ENCODE measurements at regions not wholly inside any gene's neighbourhood (a gene's known extent, or its start where the extent isn't known, plus 50 kb on each side); places are given as distances from the start of the nearest gene placed in this dataset.

GRCh38 chr1:37292789-37293188 lies 181.6 kb upstream of the ZC3H12A start:
- no peak for DNase-seq (ENCODE audit: low read depth)
- in situ Hi-C loops (cut with HindIII; ENCODE audit: low pct_unique_long_range_greater_than_20kb, low sequenced_read_pairs): no loop called here

- DNase-seq (ENCODE audit: low read depth): no peak
- in situ Hi-C loops (cut with HindIII; ENCODE audit: low pct_unique_long_range_greater_than_20kb, low sequenced_read_pairs): no loop called here
Observed at GRCh38 chr1:37294096-37294495, 180.3 kb upstream of the ZC3H12A start.

- in situ Hi-C loops (cut with HindIII; ENCODE audit: low pct_unique_long_range_greater_than_20kb, low sequenced_read_pairs): no loop called here
- DNase-seq (ENCODE audit: low read depth): no peak
Observed at GRCh38 chr1:37294529-37294928, 179.9 kb upstream of the ZC3H12A start.

- in situ Hi-C loops (cut with HindIII; ENCODE audit: low pct_unique_long_range_greater_than_20kb, low sequenced_read_pairs): no loop called here
- no peak for DNase-seq (ENCODE audit: low read depth)
Observed at GRCh38 chr1:37298769-37299168, 175.6 kb upstream of the ZC3H12A start.

GRCh38 chr1:37299216-37299615 lies 175.2 kb upstream of the ZC3H12A start:
- DNase-seq (ENCODE audit: low read depth): no peak
- in situ Hi-C loops (cut with HindIII; ENCODE audit: low pct_unique_long_range_greater_than_20kb, low sequenced_read_pairs): no loop called here

- in situ Hi-C loops (cut with HindIII; ENCODE audit: low pct_unique_long_range_greater_than_20kb, low sequenced_read_pairs): no loop called here
- no peak for DNase-seq (ENCODE audit: low read depth)
Observed at GRCh38 chr1:37303884-37304574, 170.4 kb upstream of the ZC3H12A start.

- in situ Hi-C loops (cut with HindIII; ENCODE audit: low pct_unique_long_range_greater_than_20kb, low sequenced_read_pairs): no loop called here
Observed at GRCh38 chr1:37305108-37305507, 169.3 kb upstream of the ZC3H12A start.

GRCh38 chr1:37305841-37306240 lies 168.5 kb upstream of the ZC3H12A start:
- no peak for DNase-seq (ENCODE audit: low read depth)
- in situ Hi-C loops (cut with HindIII; ENCODE audit: low pct_unique_long_range_greater_than_20kb, low sequenced_read_pairs): no loop called here

More at GRCh38 chr1:37305108-37305507, 169.3 kb upstream of the ZC3H12A start:
- DNase-seq (ENCODE audit: low read depth): no peak

- in situ Hi-C loops (cut with HindIII; ENCODE audit: low pct_unique_long_range_greater_than_20kb, low sequenced_read_pairs): no loop called here
Observed at GRCh38 chr1:37306461-37306860, 167.9 kb upstream of the ZC3H12A start.

GRCh38 chr1:37306871-37307270 lies 167.5 kb upstream of the ZC3H12A start:
- no peak for DNase-seq (ENCODE audit: low read depth)
- in situ Hi-C loops (cut with HindIII; ENCODE audit: low pct_unique_long_range_greater_than_20kb, low sequenced_read_pairs): no loop called here

More at GRCh38 chr1:37306461-37306860, 167.9 kb upstream of the ZC3H12A start:
- no peak for DNase-seq (ENCODE audit: low read depth)

GRCh38 chr1:37308031-37308960 lies 166.1 kb upstream of the ZC3H12A start:
- no peak for DNase-seq (ENCODE audit: low read depth)
- in situ Hi-C loops (cut with HindIII; ENCODE audit: low pct_unique_long_range_greater_than_20kb, low sequenced_read_pairs): no loop called here

GRCh38 chr1:37309574-37309973 lies 164.8 kb upstream of the ZC3H12A start:
- no peak for DNase-seq (ENCODE audit: low read depth)
- in situ Hi-C loops (cut with HindIII; ENCODE audit: low pct_unique_long_range_greater_than_20kb, low sequenced_read_pairs): no loop called here

- in situ Hi-C loops (cut with HindIII; ENCODE audit: low pct_unique_long_range_greater_than_20kb, low sequenced_read_pairs): no loop called here
- no peak for DNase-seq (ENCODE audit: low read depth)
Observed at GRCh38 chr1:37310064-37310463, 164.3 kb upstream of the ZC3H12A start.

GRCh38 chr1:37315371-37315846 lies 159.0 kb upstream of the ZC3H12A start:
- in situ Hi-C loops (cut with HindIII; ENCODE audit: low pct_unique_long_range_greater_than_20kb, low sequenced_read_pairs): no loop called here
- DNase-seq (ENCODE audit: low read depth): no peak

GRCh38 chr1:37317870-37318467 lies 156.4 kb upstream of the ZC3H12A start:
- DNase-seq (ENCODE audit: low read depth): no peak
- in situ Hi-C loops (cut with HindIII; ENCODE audit: low pct_unique_long_range_greater_than_20kb, low sequenced_read_pairs): no loop called here

- in situ Hi-C loops (cut with HindIII; ENCODE audit: low pct_unique_long_range_greater_than_20kb, low sequenced_read_pairs): no loop called here
Observed at GRCh38 chr1:37318490-37318889, 155.9 kb upstream of the ZC3H12A start.

GRCh38 chr1:37319284-37319683 lies 155.1 kb upstream of the ZC3H12A start:
- DNase-seq (ENCODE audit: low read depth): no peak
- in situ Hi-C loops (cut with HindIII; ENCODE audit: low pct_unique_long_range_greater_than_20kb, low sequenced_read_pairs): no loop called here

More at GRCh38 chr1:37318490-37318889, 155.9 kb upstream of the ZC3H12A start:
- no peak for DNase-seq (ENCODE audit: low read depth)

GRCh38 chr1:37323486-37324377 lies 150.6 kb upstream of the ZC3H12A start:
- in situ Hi-C loops (cut with HindIII; ENCODE audit: low pct_unique_long_range_greater_than_20kb, low sequenced_read_pairs): no loop called here

More at GRCh38 chr1:37323486-37324377, 150.6 kb upstream of the ZC3H12A start:
- no peak for DNase-seq (ENCODE audit: low read depth)

Measured in Caki2 (cell line).